ENCODE measurements at regions not wholly inside any gene's neighbourhood (a gene's known extent, or its start where the extent isn't known, plus 50 kb on each side); places are given as distances from the start of the nearest gene placed in this dataset.

DNA sequence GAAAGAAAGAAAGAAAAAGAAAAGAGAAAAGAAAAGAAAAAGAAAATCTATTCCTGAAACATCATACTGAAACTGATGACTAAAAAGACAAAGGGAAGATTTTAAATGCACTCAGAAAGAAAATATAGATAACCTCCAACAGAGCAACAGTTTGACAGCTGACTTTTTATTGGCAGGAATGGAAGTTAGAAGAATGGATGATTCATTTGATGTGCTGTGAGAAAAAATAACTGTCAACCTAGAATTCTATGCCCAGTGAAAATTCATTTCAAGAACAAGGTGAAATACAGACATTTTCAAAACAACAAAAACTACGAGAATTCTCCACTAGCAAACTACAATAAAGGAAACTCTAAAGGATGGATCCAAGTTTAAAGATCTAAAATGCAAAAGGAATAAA lies 50.5 kb upstream of the HSPA12A start:
- no peak for TF ChIP-seq ATF7 (IDR thresholded peaks at IDR 0.05; ENCODE audit: low read depth)
- no peak for TF ChIP-seq HDAC6 (IDR thresholded peaks at IDR 0.05; ENCODE audit: unreplicated experiment)
- TF ChIP-seq CHD4 (IDR thresholded peaks at IDR 0.05), result no peak
- TF ChIP-seq LARP7 (IDR thresholded peaks at IDR 0.05), result no peak
- no peak for TF ChIP-seq NFIC (IDR thresholded peaks at IDR 0.05; ENCODE audit: low read depth, low read length)
- TF ChIP-seq, protein P1, sequence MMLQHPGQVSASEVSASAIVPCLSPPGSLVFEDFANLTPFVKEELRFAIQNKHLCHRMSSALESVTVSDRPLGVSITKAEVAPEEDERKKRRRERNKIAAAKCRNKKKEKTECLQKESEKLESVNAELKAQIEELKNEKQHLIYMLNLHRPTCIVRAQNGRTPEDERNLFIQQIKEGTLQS (IDR thresholded peaks at IDR 0.05; ENCODE audit: borderline replicate concordance, extremely low read depth, low read depth, low read length), result no peak
- no peak for TF ChIP-seq YY1 (IDR thresholded peaks at IDR 0.05; ENCODE audit: low read depth, low read length)
- no peak for TF ChIP-seq CTCF (IDR thresholded peaks at IDR 0.05 in 2 of 3, conservative IDR thresholded peaks at IDR 0.05 in 1 of 3; ENCODE audit: control insufficient read depth in 2 of 3, extremely low read depth in 1 of 3, insufficient read depth in 1 of 3, low read depth in 3 of 3, low read length in 3 of 3)
- TF ChIP-seq ESRRA (IDR thresholded peaks at IDR 0.05; ENCODE audit: low read length), result no peak
- no peak for TF ChIP-seq GABPA (IDR thresholded peaks at IDR 0.05; ENCODE audit: low read depth)
- TF ChIP-seq HDAC2 (IDR thresholded peaks at IDR 0.05), result no peak
- TF ChIP-seq KLF5 (IDR thresholded peaks at IDR 0.05; ENCODE audit: partially characterized antibody), result no peak
- TF ChIP-seq CEBPB (IDR thresholded peaks at IDR 0.05; ENCODE audit: borderline replicate concordance in 1 of 2, low read depth in 2 of 2, low read length in 2 of 2), result no peak
- TF ChIP-seq MAX (IDR thresholded peaks at IDR 0.05; ENCODE audit: low read depth, low read length), result no peak

Data from GM12878 (cell line).